K562 (cell line): ENCODE measurements at regions not wholly inside any gene's neighbourhood (a gene's known extent, or its start where the extent isn't known, plus 50 kb on each side); places are given as distances from the start of the nearest gene placed in this dataset.

Source experiments
- EP300 ChIP-seq: IDR thresholded peaks from 2 replicates; pipeline ENCODE4 v1.6.1; 2012; ENCODE audit warnings: low read length, improper control_type of control experiment
- FOSL1 ChIP-seq: fragments of 200-800 bp; sonication (Bioruptor generic); conservative IDR thresholded peaks from 2 replicates; pipeline ENCODE4 v1.6.1; 2016; ENCODE audit warnings: missing genetic modification characterization, missing compliant biosample characterization
- KDM5B ChIP-seq: fragments of 200-600 bp; sonication (generic); IDR thresholded peaks from 2 replicates; pipeline ENCODE4 v1.6.1; 2012; ENCODE audit warnings: low read depth, mild to moderate bottlenecking, moderate library complexity, low read length, control low read depth, inconsistent platforms; ENCODE audit not compliant: insufficient replicate concordance
- MCM7 ChIP-seq, 2 experiments: fragments of 450-650 bp; IDR thresholded peaks; 2 replicates each; pipeline ENCODE4 v1.6.1; 2016 to 2018
- NFIC ChIP-seq: fragments of 450-650 bp; IDR thresholded peaks from 2 replicates; pipeline ENCODE4 v1.6.1; 2017; ENCODE audit warnings: mild to moderate bottlenecking, inconsistent platforms
- NR2C2 ChIP-seq, 2 experiments: fragments of 200-800 bp in 1 of 2; sonication (Bioruptor generic) in 1 of 2; sonication (generic) in 1 of 2; formaldehyde crosslinking in 1 of 2; IDR thresholded peaks; 2 replicates each; pipeline versions ENCODE4 v1.6.1 to v1.8.0; 2016 to 2022; ENCODE audit warnings: mild to moderate bottlenecking in 1 of 2, missing compliant biosample characterization in 1 of 2, missing genetic modification characterization in 1 of 2, missing genetic modification reagents in 1 of 2
- SIN3A ChIP-seq, 2 experiments: fragments of 150-350 bp in 1 of 2; IDR thresholded peaks; 2 replicates each; pipeline ENCODE4 v1.6.1; 2011 to 2016; ENCODE audit warnings: borderline replicate concordance in 2 of 2, low read depth in 2 of 2, low read length in 2 of 2, mild to moderate bottlenecking in 2 of 2, moderate library complexity in 2 of 2; ENCODE audit not compliant: control insufficient read depth in 1 of 2
- TCF3 ChIP-seq: sonication (generic); formaldehyde crosslinking; IDR thresholded peaks from 2 replicates; pipeline ENCODE4 v1.4.0; 2020; ENCODE audit warnings: mild to moderate bottlenecking, missing genetic modification reagents
- TEAD4 ChIP-seq, 2 experiments: sonication (generic) in 1 of 2; formaldehyde crosslinking in 1 of 2; IDR thresholded peaks; 2 replicates each; pipeline versions ENCODE4 v1.6.1 to v1.8.0; 2012 to 2022; ENCODE audit warnings: borderline replicate concordance in 1 of 2, inconsistent platforms in 1 of 2, low read length in 1 of 2, mild to moderate bottlenecking in 1 of 2, missing genetic modification reagents in 1 of 2
- TF ChIP-seq, protein P1 (sequence below), 2 experiments: fragments of 450-650 bp; formaldehyde crosslinking in 1 of 2; IDR thresholded peaks; 2 replicates each; pipeline versions ENCODE4 v1.4.0 to v1.6.1; 2014 to 2020; ENCODE audit warnings: mild to moderate bottlenecking in 2 of 2, borderline replicate concordance in 1 of 2, low read depth in 1 of 2
- TF ChIP-seq, protein P2 (sequence below), 2 experiments: IDR thresholded peaks; 2 replicates each; pipeline ENCODE4 v1.6.1; 2011; ENCODE audit warnings: borderline replicate concordance in 1 of 2, control low read depth in 1 of 2, low read depth in 1 of 2, low read length in 1 of 2, mild to moderate bottlenecking in 1 of 2, mixed read lengths in 1 of 2, moderate library complexity in 1 of 2; ENCODE audit not compliant: insufficient read depth in 1 of 2, insufficient read length in 1 of 2, poor library complexity in 1 of 2, severe bottlenecking in 1 of 2; ENCODE audit errors: extremely low read depth in 1 of 2
- TF ChIP-seq, protein P3 (sequence below): fragments of 150-350 bp; conservative IDR thresholded peaks from 2 replicates; pipeline ENCODE4 v1.6.1; 2014; ENCODE audit warnings: low read length
- TF ChIP-seq, protein P4 (sequence below): fragments of 200-800 bp; sonication (Bioruptor generic); IDR thresholded peaks from 2 replicates; pipeline ENCODE4 v1.6.1; 2017; ENCODE audit warnings: missing genetic modification characterization, missing compliant biosample characterization
- TF ChIP-seq, protein P5 (sequence below): sonication (generic); formaldehyde crosslinking; IDR thresholded peaks from 2 replicates; pipeline ENCODE4 v1.8.1; 2023; ENCODE audit warnings: mild to moderate bottlenecking, missing genetic modification reagents

DNA sequence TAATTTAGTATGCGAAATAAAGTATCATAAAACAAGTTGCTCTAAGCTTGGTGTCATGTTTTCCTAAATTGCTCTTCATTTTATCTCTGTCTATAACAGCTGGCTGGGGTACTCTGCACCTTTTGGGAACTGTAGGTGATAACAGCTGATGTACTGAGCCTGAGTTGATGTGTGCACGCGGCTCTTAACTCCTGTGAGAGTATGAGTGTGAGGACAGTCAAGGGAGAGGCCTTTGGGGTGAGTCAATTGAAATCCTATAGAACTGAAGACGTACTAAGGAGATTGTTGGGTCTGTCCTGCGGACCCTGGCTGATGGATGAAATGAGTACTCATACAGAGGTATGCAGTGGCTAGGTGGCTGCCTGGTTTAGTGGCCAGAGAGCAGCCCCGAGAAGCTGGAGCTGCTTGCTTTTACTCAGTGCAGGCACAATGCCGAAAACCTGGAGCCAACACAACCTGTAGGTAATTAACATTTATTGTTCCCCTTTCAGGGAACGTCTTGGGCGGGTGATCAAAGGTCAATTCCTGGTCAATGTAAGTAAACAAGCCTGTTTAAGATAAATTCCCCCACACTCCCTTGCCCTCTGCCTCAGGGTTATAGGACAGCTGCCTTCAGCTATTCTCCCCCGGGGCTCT, 188.5 kb downstream of the PRDM2 start:
- TF ChIP-seq, protein P1, sequence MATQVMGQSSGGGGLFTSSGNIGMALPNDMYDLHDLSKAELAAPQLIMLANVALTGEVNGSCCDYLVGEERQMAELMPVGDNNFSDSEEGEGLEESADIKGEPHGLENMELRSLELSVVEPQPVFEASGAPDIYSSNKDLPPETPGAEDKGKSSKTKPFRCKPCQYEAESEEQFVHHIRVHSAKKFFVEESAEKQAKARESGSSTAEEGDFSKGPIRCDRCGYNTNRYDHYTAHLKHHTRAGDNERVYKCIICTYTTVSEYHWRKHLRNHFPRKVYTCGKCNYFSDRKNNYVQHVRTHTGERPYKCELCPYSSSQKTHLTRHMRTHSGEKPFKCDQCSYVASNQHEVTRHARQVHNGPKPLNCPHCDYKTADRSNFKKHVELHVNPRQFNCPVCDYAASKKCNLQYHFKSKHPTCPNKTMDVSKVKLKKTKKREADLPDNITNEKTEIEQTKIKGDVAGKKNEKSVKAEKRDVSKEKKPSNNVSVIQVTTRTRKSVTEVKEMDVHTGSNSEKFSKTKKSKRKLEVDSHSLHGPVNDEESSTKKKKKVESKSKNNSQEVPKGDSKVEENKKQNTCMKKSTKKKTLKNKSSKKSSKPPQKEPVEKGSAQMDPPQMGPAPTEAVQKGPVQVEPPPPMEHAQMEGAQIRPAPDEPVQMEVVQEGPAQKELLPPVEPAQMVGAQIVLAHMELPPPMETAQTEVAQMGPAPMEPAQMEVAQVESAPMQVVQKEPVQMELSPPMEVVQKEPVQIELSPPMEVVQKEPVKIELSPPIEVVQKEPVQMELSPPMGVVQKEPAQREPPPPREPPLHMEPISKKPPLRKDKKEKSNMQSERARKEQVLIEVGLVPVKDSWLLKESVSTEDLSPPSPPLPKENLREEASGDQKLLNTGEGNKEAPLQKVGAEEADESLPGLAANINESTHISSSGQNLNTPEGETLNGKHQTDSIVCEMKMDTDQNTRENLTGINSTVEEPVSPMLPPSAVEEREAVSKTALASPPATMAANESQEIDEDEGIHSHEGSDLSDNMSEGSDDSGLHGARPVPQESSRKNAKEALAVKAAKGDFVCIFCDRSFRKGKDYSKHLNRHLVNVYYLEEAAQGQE (IDR thresholded peaks at IDR 0.05; ENCODE audit: borderline replicate concordance), result no peak
- TF ChIP-seq, protein P1 (CRISPR knock-in tag; IDR thresholded peaks at IDR 0.05; ENCODE audit: low read depth), result no peak
- TF ChIP-seq NR2C2 (CRISPR knock-in tag; IDR thresholded peaks at IDR 0.05), result no peak
- no peak for TF ChIP-seq NR2C2 (tag; IDR thresholded peaks at IDR 0.05)
- no peak for TF ChIP-seq KDM5B
- TF ChIP-seq, protein P2, sequence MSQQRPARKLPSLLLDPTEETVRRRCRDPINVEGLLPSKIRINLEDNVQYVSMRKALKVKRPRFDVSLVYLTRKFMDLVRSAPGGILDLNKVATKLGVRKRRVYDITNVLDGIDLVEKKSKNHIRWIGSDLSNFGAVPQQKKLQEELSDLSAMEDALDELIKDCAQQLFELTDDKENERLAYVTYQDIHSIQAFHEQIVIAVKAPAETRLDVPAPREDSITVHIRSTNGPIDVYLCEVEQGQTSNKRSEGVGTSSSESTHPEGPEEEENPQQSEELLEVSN (IDR thresholded peaks at IDR 0.05; ENCODE audit: borderline replicate concordance in 1 of 2, extremely low read depth in 1 of 2, insufficient read depth in 1 of 2, insufficient read length in 1 of 2, low read depth in 1 of 2, low read length in 1 of 2, poor library complexity in 1 of 2, severe bottlenecking in 1 of 2), result no peak
- no peak for TF ChIP-seq TCF3
- TF ChIP-seq, protein P3, sequence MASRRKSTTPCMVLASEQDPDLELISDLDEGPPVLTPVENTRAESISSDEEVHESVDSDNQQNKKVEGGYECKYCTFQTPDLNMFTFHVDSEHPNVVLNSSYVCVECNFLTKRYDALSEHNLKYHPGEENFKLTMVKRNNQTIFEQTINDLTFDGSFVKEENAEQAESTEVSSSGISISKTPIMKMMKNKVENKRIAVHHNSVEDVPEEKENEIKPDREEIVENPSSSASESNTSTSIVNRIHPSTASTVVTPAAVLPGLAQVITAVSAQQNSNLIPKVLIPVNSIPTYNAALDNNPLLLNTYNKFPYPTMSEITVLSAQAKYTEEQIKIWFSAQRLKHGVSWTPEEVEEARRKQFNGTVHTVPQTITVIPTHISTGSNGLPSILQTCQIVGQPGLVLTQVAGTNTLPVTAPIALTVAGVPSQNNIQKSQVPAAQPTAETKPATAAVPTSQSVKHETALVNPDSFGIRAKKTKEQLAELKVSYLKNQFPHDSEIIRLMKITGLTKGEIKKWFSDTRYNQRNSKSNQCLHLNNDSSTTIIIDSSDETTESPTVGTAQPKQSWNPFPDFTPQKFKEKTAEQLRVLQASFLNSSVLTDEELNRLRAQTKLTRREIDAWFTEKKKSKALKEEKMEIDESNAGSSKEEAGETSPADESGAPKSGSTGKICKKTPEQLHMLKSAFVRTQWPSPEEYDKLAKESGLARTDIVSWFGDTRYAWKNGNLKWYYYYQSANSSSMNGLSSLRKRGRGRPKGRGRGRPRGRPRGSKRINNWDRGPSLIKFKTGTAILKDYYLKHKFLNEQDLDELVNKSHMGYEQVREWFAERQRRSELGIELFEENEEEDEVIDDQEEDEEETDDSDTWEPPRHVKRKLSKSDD, result no peak
- TF ChIP-seq MCM7 (IDR thresholded peaks at IDR 0.05), result no peak
- TF ChIP-seq, protein P4, sequence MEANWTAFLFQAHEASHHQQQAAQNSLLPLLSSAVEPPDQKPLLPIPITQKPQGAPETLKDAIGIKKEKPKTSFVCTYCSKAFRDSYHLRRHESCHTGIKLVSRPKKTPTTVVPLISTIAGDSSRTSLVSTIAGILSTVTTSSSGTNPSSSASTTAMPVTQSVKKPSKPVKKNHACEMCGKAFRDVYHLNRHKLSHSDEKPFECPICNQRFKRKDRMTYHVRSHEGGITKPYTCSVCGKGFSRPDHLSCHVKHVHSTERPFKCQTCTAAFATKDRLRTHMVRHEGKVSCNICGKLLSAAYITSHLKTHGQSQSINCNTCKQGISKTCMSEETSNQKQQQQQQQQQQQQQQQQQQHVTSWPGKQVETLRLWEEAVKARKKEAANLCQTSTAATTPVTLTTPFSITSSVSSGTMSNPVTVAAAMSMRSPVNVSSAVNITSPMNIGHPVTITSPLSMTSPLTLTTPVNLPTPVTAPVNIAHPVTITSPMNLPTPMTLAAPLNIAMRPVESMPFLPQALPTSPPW (CRISPR knock-in tag), result no peak
- TF ChIP-seq EP300, result no peak
- TF ChIP-seq, protein P5, sequence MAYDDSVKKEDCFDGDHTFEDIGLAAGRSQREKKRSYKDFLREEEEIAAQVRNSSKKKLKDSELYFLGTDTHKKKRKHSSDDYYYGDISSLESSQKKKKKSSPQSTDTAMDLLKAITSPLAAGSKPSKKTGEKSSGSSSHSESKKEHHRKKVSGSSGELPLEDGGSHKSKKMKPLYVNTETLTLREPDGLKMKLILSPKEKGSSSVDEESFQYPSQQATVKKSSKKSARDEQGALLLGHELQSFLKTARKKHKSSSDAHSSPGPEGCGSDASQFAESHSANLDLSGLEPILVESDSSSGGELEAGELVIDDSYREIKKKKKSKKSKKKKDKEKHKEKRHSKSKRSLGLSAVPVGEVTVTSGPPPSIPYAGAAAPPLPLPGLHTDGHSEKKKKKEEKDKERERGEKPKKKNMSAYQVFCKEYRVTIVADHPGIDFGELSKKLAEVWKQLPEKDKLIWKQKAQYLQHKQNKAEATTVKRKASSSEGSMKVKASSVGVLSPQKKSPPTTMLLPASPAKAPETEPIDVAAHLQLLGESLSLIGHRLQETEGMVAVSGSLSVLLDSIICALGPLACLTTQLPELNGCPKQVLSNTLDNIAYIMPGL, result no peak
- TF ChIP-seq NFIC, result no peak
- no peak for TF ChIP-seq FOSL1
- TF ChIP-seq TEAD4 (IDR thresholded peaks at IDR 0.05; ENCODE audit: low read length), result no peak
- TF ChIP-seq TEAD4 (CRISPR knock-in tag; IDR thresholded peaks at IDR 0.05; ENCODE audit: borderline replicate concordance), result no peak
- TF ChIP-seq SIN3A (IDR thresholded peaks at IDR 0.05; ENCODE audit: borderline replicate concordance in 2 of 2, control insufficient read depth in 1 of 2, low read depth in 2 of 2, low read length in 2 of 2), result no peak
